ENCODE measurements at regions not wholly inside any gene's neighbourhood (a gene's known extent, or its start where the extent isn't known, plus 50 kb on each side); places are given as distances from the start of the nearest gene placed in this dataset.

- H3K36me3 ChIP-seq (replicated peaks; ENCODE audit: insufficient read depth, low read depth) = no peaks in the 10 kb centered on the region
- H3K9me2 ChIP-seq (replicated peaks; ENCODE audit: insufficient read depth) = no peaks in the 10 kb centered on the region
- H3K4me2 ChIP-seq = no peak overlapping the region
- H3K9me3 ChIP-seq (ENCODE audit: low read depth) = no peaks in the 10 kb centered on the region
- WGBS (ENCODE audit: low lambda C conversion rate, missing lambda C conversion rate) = 73% methylated on average over 2 of the region's 2 CpGs
- TF ChIP-seq EZH2 (IDR thresholded peaks at IDR 0.05; ENCODE audit: borderline replicate concordance) (no peak), CTCF (IDR thresholded peaks at IDR 0.05; ENCODE audit: poor library complexity) (no peak)
- no peak overlapping the region for H3K27ac ChIP-seq
- no peaks in the 10 kb centered on the region for H3K4me1 ChIP-seq (ENCODE audit: insufficient read depth)
- H3K79me2 ChIP-seq = no peaks in the 10 kb centered on the region
- H3K4me3 ChIP-seq = no peak overlapping the region
- H4K20me1 ChIP-seq (ENCODE audit: insufficient read depth, poor library complexity, severe bottlenecking) = no peaks in the 10 kb centered on the region
- H2AFZ ChIP-seq = no peak overlapping the region
- no peaks in the 10 kb centered on the region for H3K27me3 ChIP-seq
- DNase-seq (ENCODE audit: low spot score) = no peak
Measured at GRCh38 chr5:60232036-60232795, 338.7 kb upstream of the PDE4D start.

- Histone ChIP-seq H2AFZ (no peak overlapping the region), H3K79me2 (no peaks in the 10 kb centered on the region), H4K20me1 (ENCODE audit: insufficient read depth, poor library complexity, severe bottlenecking) (no peaks in the 10 kb centered on the region), H3K27me3 (no peaks in the 10 kb centered on the region), H3K4me1 (ENCODE audit: insufficient read depth) (no peaks in the 10 kb centered on the region), H3K9me2 (replicated peaks; ENCODE audit: insufficient read depth) (no peaks in the 10 kb centered on the region), H3K27ac (no peak overlapping the region), H3K9me3 (ENCODE audit: low read depth) (no peaks in the 10 kb centered on the region), H3K4me3 (no peak overlapping the region), H3K4me2 (no peak overlapping the region), H3K36me3 (replicated peaks; ENCODE audit: insufficient read depth, low read depth) (no peaks in the 10 kb centered on the region)
- TF ChIP-seq CTCF (IDR thresholded peaks at IDR 0.05; ENCODE audit: poor library complexity) (no peak), EZH2 (IDR thresholded peaks at IDR 0.05; ENCODE audit: borderline replicate concordance) (no peak), EZH2phosphoT487 (IDR thresholded peaks at IDR 0.05; ENCODE audit: low read depth, severe bottlenecking, unreplicated experiment) (no peak)
- no peak for DNase-seq (ENCODE audit: low spot score)
- 87% methylated on average over 1 of the region's 1 CpG for WGBS (ENCODE audit: low lambda C conversion rate, missing lambda C conversion rate)
Measured at GRCh38 chr5:60230456-60230855, 336.9 kb upstream of the PDE4D start.

GRCh38 chr5:60229691-60230185, 336.2 kb upstream of the PDE4D start:
- no peak overlapping the region for H3K4me2 ChIP-seq
- H2AFZ ChIP-seq = no peak overlapping the region
- no peak overlapping the region for H3K4me3 ChIP-seq
- H3K27ac ChIP-seq = no peak overlapping the region
- H3K27me3 ChIP-seq = no peaks in the 10 kb centered on the region
- H4K20me1 ChIP-seq (ENCODE audit: insufficient read depth, poor library complexity, severe bottlenecking) = no peaks in the 10 kb centered on the region
- H3K36me3 ChIP-seq (replicated peaks; ENCODE audit: insufficient read depth, low read depth) = no peaks in the 10 kb centered on the region
- no peaks in the 10 kb centered on the region for H3K9me2 ChIP-seq (replicated peaks; ENCODE audit: insufficient read depth)
- TF ChIP-seq EZH2phosphoT487 (IDR thresholded peaks at IDR 0.05; ENCODE audit: low read depth, severe bottlenecking, unreplicated experiment) = no peak
- no peak for DNase-seq (ENCODE audit: low spot score)
- no peaks in the 10 kb centered on the region for H3K4me1 ChIP-seq (ENCODE audit: insufficient read depth)
- H3K79me2 ChIP-seq = no peaks in the 10 kb centered on the region
- H3K9me3 ChIP-seq (ENCODE audit: low read depth) = no peaks in the 10 kb centered on the region

GRCh38 chr5:60228676-60229075, 335.1 kb upstream of the PDE4D start:
- TF ChIP-seq EZH2phosphoT487 (IDR thresholded peaks at IDR 0.05; ENCODE audit: low read depth, severe bottlenecking, unreplicated experiment) (no peak), EZH2 (IDR thresholded peaks at IDR 0.05; ENCODE audit: borderline replicate concordance) (no peak), CTCF (IDR thresholded peaks at IDR 0.05; ENCODE audit: poor library complexity) (no peak)
- Histone ChIP-seq H3K4me1 (ENCODE audit: insufficient read depth) (no peaks in the 10 kb centered on the region), H4K20me1 (ENCODE audit: insufficient read depth, poor library complexity, severe bottlenecking) (no peaks in the 10 kb centered on the region), H3K79me2 (no peaks in the 10 kb centered on the region), H3K27me3 (no peaks in the 10 kb centered on the region), H3K36me3 (replicated peaks; ENCODE audit: insufficient read depth, low read depth) (no peaks in the 10 kb centered on the region), H3K27ac (no peak overlapping the region), H3K4me3 (no peak overlapping the region), H3K9me3 (ENCODE audit: low read depth) (no peaks in the 10 kb centered on the region), H3K9me2 (replicated peaks; ENCODE audit: insufficient read depth) (no peaks in the 10 kb centered on the region), H2AFZ (no peak overlapping the region), H3K4me2 (no peak overlapping the region)
- no peak for DNase-seq (ENCODE audit: low spot score)
- WGBS (ENCODE audit: low lambda C conversion rate, missing lambda C conversion rate) = 90% methylated on average over 3 of the region's 3 CpGs
